A549 (cell line): ENCODE measurements at regions not wholly inside any gene's neighbourhood (a gene's known extent, or its start where the extent isn't known, plus 50 kb on each side); places are given as distances from the start of the nearest gene placed in this dataset.

Experiments used
- ATAC-seq, 2 experiments: fragments of 200-7000 bp in 1 of 2; fragments of >200 bp in 1 of 2; cut with Nextera tagmentation in 1 of 2; cut with Tn5 transposase in 1 of 2; 3 replicates each; pipeline versions ENCODE4 v1.8.0 to v1.9.1; 2018 to 2020; ENCODE audit warnings: mild to moderate bottlenecking in 1 of 2, moderate library complexity in 1 of 2
- CTCF ChIA-PET: fragments of 300-600 bp; sonication (Branson Sonifier 250); formaldehyde crosslinking; extraction: SDS; loops from one replicate; lab custom pipeline; 2021; ENCODE audit warnings: antibody characterized with exemption, inconsistent platforms; lab: Yijun Ruan, JAX
- POLR2A ChIA-PET: fragments of 350-600 bp; formaldehyde crosslinking; extraction: SDS; loops from one replicate; lab custom pipeline; 2021; ENCODE audit warnings: antibody characterized with exemption, inconsistent platforms; lab: Yijun Ruan, JAX
- DNase-seq, 2 experiments: peaks; one replicate each; pipeline versions ENCODE4 v3.0.0 to v3.0.0-alpha.2; 2011 to 2016; ENCODE audit warnings: low read depth in 1 of 2, low spot score in 1 of 2
- FAIRE-seq: peaks from 2 replicates; lab custom pipeline; 2011; peaks lifted over from hg19 to GRCh38; lab: Jason Lieb, UNC
- H3K27ac ChIP-seq, 2 experiments: fragments of >200 bp; sonication (Bioruptor Twin); formaldehyde crosslinking; 3 replicates each; pipeline ENCODE4 v1.5.1; 2016 to 2017
- H3K4me1 ChIP-seq: fragments of >200 bp; sonication (Bioruptor Twin); formaldehyde crosslinking; 3 replicates; pipeline ENCODE4 v1.6.1; 2016
- H3K4me2 ChIP-seq: fragments of >200 bp; sonication (Bioruptor Twin); formaldehyde crosslinking; 3 replicates; pipeline ENCODE4 v1.6.1; 2016
- H3K4me3 ChIP-seq: fragments of >200 bp; sonication (Bioruptor Twin); formaldehyde crosslinking; 3 replicates; pipeline ENCODE4 v1.5.1; 2016
- H3K9me3 ChIP-seq: fragments of >200 bp; sonication (Bioruptor Twin); formaldehyde crosslinking; 3 replicates; pipeline ENCODE4 v1.6.1; 2016
- BHLHE40 ChIP-seq: IDR thresholded peaks from 2 replicates; pipeline ENCODE4 v1.6.1; 2012; ENCODE audit warnings: low read depth, low read length, inconsistent platforms
- CEBPB ChIP-seq, 2 experiments: fragments of >200 bp in 1 of 2; sonication (Bioruptor Twin) in 1 of 2; formaldehyde crosslinking in 1 of 2; IDR thresholded peaks; 2 replicates each; pipeline ENCODE4 v1.6.1; 2012 to 2016
- ESRRA ChIP-seq: fragments of 150-350 bp; IDR thresholded peaks from 2 replicates; pipeline ENCODE4 v1.6.1; 2014; ENCODE audit warnings: mild to moderate bottlenecking, low read length, borderline replicate concordance
- FOSB ChIP-seq: fragments of 250-450 bp; sonication (Bioruptor Pico); IDR thresholded peaks from 2 replicates; pipeline ENCODE4 v1.5.0; 2020; ENCODE audit warnings: mild to moderate bottlenecking, moderate library complexity
- FOSL2 ChIP-seq, 2 experiments: fragments of 450-650 bp in 1 of 2; fragments of >200 bp in 1 of 2; sonication (Bioruptor Twin) in 1 of 2; formaldehyde crosslinking; IDR thresholded peaks; 2 replicates each; pipeline versions ENCODE4 v1.5.0 to v1.6.1; 2016 to 2020; ENCODE audit warnings: mild to moderate bottlenecking in 1 of 2, moderate library complexity in 1 of 2
- HOXA7 ChIP-seq: fragments of 250-450 bp; sonication (Bioruptor Pico); IDR thresholded peaks from 2 replicates; pipeline ENCODE4 v1.5.0; 2020; ENCODE audit warnings: mild to moderate bottlenecking, moderate library complexity
- JUN ChIP-seq, 2 experiments: fragments of >200 bp; sonication (Bioruptor Twin); formaldehyde crosslinking; IDR thresholded peaks; 2 replicates in 1 of 2; 3 replicates in 1 of 2; pipeline ENCODE4 v1.6.1; 2016 to 2017
- JUNB ChIP-seq: fragments of >200 bp; sonication (Bioruptor Twin); formaldehyde crosslinking; IDR thresholded peaks from 2 replicates; pipeline ENCODE4 v1.6.1; 2016
- MYC ChIP-seq: IDR thresholded peaks from 2 replicates; pipeline ENCODE4 v1.6.1; 2012; ENCODE audit warnings: mild to moderate bottlenecking, inconsistent platforms, low read length, improper control_type of control experiment, borderline replicate concordance
- NR3C1 ChIP-seq: fragments of >200 bp; sonication (Bioruptor Twin); formaldehyde crosslinking; IDR thresholded peaks from 3 replicates; pipeline ENCODE4 v1.6.1; 2017
- POLR2A ChIP-seq: IDR thresholded peaks from 2 replicates; pipeline ENCODE4 v1.6.1; 2012; ENCODE audit warnings: mild to moderate bottlenecking, low read length
- POLR2AphosphoS2 ChIP-seq: conservative IDR thresholded peaks from 2 replicates; pipeline ENCODE4 v1.6.1; 2012; ENCODE audit warnings: low read length, improper control_type of control experiment, inconsistent platforms
- RAD21 ChIP-seq, 2 experiments: fragments of >200 bp in 1 of 2; sonication (Bioruptor Twin) in 1 of 2; formaldehyde crosslinking in 1 of 2; IDR thresholded peaks in 1 of 2; conservative IDR thresholded peaks in 1 of 2; 2 replicates in 1 of 2; 3 replicates in 1 of 2; pipeline ENCODE4 v1.6.1; 2012 to 2018; ENCODE audit warnings: inconsistent platforms in 1 of 2
- RFX5 ChIP-seq: fragments of 450-650 bp; IDR thresholded peaks from 2 replicates; pipeline ENCODE4 v1.7.1; 2014; ENCODE audit warnings: antibody characterized with exemption, mild to moderate bottlenecking, moderate library complexity
- SMC3 ChIP-seq: fragments of >200 bp; sonication (Bioruptor Twin); formaldehyde crosslinking; IDR thresholded peaks from 3 replicates; pipeline ENCODE4 v1.6.1; 2018; ENCODE audit warnings: inconsistent platforms
- SREBF2 ChIP-seq: fragments of 450-650 bp; IDR thresholded peaks from 2 replicates; pipeline ENCODE4 v1.6.1; 2014; ENCODE audit warnings: mild to moderate bottlenecking, moderate library complexity
- TP53 ChIP-seq: fragments of 250-450 bp; sonication (Bioruptor Pico); IDR thresholded peaks from 2 replicates; pipeline ENCODE4 v1.5.0; 2021; ENCODE audit warnings: mild to moderate bottlenecking, moderate library complexity
- ZFP36 ChIP-seq: fragments of 450-650 bp; IDR thresholded peaks from 2 replicates; pipeline ENCODE4 v1.6.1; 2014; ENCODE audit warnings: borderline replicate concordance; ENCODE audit not compliant: partially characterized antibody
- ZNF302 ChIP-seq: fragments of 250-450 bp; sonication (Bioruptor Pico); IDR thresholded peaks from 2 replicates; pipeline ENCODE4 v1.9.0; 2021; ENCODE audit warnings: inconsistent platforms, mild to moderate bottlenecking, moderate library complexity
- WGBS: methylation state at CpG from one replicate; pipeline ENCODE4 v1.1.6; 2017; ENCODE audit errors: missing lambda C conversion rate; 5-methylcytosine and 5-hydroxymethylcytosine counted together
- TF ChIP-seq, protein P1 (sequence below): fragments of 200-600 bp; sonication (generic); IDR thresholded peaks from 2 replicates; pipeline ENCODE4 v1.6.1; 2016; ENCODE audit warnings: antibody characterized with exemption, mild to moderate bottlenecking, moderate library complexity
- TF ChIP-seq, protein P2 (sequence below): IDR thresholded peaks from 2 replicates; pipeline ENCODE4 v1.6.1; 2012; ENCODE audit warnings: low read depth, borderline replicate concordance
- TF ChIP-seq, protein P3 (sequence below): fragments of >200 bp; sonication (Bioruptor Twin); formaldehyde crosslinking; IDR thresholded peaks from 2 replicates; pipeline ENCODE4 v1.6.1; 2016
- TF ChIP-seq, protein P4 (sequence below): IDR thresholded peaks from 2 replicates; pipeline ENCODE4 v1.6.1; 2012

DNA sequence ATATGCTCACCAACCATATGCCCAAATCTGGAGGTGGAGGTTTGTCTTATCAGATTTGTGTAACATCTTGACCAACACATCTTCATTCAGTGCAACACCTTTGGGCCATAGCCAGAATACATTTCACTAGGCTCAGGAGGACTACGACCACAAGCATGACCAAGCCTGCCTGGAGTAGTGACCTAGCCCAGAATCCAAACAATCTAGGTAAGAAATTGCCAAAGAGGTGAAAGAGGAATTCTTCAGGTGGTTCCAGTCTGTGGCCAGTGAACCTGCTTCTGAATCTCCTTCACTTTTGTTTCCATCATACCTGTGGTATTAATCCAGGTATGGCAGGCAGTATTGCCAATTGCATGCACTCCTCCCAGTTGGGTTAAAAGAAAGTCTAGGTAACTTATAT, 112.8 kb upstream of the RAB18 start:
- CTCF ChIA-PET: no interaction called here
- H3K27ac ChIP-seq: no peak overlapping the region
- FAIRE-seq: no peak
- ATAC-seq: no peak
- TF ChIP-seq NR3C1 (no peak), ESRRA (no peak), ZFP36 (no peak), HOXA7 (no peak), SMC3 (no peak), BHLHE40 (no peak), RFX5 (no peak), MYC (no peak)
- TF ChIP-seq, protein P1, sequence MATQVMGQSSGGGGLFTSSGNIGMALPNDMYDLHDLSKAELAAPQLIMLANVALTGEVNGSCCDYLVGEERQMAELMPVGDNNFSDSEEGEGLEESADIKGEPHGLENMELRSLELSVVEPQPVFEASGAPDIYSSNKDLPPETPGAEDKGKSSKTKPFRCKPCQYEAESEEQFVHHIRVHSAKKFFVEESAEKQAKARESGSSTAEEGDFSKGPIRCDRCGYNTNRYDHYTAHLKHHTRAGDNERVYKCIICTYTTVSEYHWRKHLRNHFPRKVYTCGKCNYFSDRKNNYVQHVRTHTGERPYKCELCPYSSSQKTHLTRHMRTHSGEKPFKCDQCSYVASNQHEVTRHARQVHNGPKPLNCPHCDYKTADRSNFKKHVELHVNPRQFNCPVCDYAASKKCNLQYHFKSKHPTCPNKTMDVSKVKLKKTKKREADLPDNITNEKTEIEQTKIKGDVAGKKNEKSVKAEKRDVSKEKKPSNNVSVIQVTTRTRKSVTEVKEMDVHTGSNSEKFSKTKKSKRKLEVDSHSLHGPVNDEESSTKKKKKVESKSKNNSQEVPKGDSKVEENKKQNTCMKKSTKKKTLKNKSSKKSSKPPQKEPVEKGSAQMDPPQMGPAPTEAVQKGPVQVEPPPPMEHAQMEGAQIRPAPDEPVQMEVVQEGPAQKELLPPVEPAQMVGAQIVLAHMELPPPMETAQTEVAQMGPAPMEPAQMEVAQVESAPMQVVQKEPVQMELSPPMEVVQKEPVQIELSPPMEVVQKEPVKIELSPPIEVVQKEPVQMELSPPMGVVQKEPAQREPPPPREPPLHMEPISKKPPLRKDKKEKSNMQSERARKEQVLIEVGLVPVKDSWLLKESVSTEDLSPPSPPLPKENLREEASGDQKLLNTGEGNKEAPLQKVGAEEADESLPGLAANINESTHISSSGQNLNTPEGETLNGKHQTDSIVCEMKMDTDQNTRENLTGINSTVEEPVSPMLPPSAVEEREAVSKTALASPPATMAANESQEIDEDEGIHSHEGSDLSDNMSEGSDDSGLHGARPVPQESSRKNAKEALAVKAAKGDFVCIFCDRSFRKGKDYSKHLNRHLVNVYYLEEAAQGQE: no peak
- TF ChIP-seq, protein P2, sequence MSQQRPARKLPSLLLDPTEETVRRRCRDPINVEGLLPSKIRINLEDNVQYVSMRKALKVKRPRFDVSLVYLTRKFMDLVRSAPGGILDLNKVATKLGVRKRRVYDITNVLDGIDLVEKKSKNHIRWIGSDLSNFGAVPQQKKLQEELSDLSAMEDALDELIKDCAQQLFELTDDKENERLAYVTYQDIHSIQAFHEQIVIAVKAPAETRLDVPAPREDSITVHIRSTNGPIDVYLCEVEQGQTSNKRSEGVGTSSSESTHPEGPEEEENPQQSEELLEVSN: no peak
- TF ChIP-seq, protein P3, sequence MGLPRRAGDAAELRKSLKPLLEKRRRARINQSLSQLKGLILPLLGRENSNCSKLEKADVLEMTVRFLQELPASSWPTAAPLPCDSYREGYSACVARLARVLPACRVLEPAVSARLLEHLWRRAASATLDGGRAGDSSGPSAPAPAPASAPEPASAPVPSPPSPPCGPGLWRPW: no peak
- TF ChIP-seq, protein P4, sequence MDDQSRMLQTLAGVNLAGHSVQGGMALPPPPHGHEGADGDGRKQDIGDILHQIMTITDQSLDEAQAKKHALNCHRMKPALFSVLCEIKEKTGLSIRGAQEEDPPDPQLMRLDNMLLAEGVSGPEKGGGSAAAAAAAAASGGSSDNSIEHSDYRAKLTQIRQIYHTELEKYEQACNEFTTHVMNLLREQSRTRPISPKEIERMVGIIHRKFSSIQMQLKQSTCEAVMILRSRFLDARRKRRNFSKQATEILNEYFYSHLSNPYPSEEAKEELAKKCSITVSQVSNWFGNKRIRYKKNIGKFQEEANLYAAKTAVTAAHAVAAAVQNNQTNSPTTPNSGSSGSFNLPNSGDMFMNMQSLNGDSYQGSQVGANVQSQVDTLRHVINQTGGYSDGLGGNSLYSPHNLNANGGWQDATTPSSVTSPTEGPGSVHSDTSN: no peak
- H3K4me3 ChIP-seq: no peak overlapping the region
- no peaks in the 10 kb centered on the region for H3K4me1 ChIP-seq
- WGBS: 29% methylated on average over 1 of the region's 1 CpG
- no peak for DNase-seq
- POLR2A ChIA-PET: no interaction called here
- H3K9me3 ChIP-seq: peaks cover 13% of the 10 kb centered on the region; the same call in 2 of the 3 replicates
- H3K4me2 ChIP-seq: no peak overlapping the region

DNA sequence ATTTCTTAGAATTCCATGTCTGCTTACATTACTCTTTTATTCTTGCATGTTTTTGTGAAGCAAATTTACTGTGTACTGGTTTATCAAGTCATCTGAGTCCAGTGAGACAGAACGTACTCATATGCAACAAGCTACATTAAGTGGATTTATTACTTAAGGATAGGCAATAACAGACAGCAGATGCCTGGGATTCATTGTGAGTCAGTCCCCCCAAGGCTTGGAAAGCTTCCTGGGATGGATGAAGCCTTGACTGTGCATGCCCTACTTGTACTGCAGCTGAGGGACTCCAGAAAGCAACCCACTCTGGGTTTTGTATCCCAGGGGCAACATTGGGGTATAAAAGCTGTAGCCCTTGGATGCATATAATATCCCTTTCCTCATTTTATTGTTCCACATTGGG, 113.4 kb upstream of the RAB18 start:
- ATAC-seq: no peak
- no peak overlapping the region for H3K27ac ChIP-seq
- CTCF ChIA-PET: interaction anchor here (0.6 to 0.7 kb wide), 2 partner anchors 9 to 15 kb away, joined by 3 read pairs; no protein-coding TSS in a partner anchor
- no peak overlapping the region for H3K4me2 ChIP-seq
- DNase-seq: no peak
- FAIRE-seq: no peak
- WGBS: 0% methylated on average over 1 of the region's 1 CpG
- TF ChIP-seq ZNF302 (CRISPR knock-in tag): no peak
- no peak for TF ChIP-seq SREBF2
- no peak for TF ChIP-seq RFX5
- TF ChIP-seq FOSB (CRISPR knock-in tag): no peak
- POLR2A ChIA-PET: no interaction called here
- no peaks in the 10 kb centered on the region for H3K4me1 ChIP-seq
- H3K4me3 ChIP-seq: no peak overlapping the region
- peaks cover 13% of the 10 kb centered on the region; the same call in 2 of the 3 replicates for H3K9me3 ChIP-seq

DNA sequence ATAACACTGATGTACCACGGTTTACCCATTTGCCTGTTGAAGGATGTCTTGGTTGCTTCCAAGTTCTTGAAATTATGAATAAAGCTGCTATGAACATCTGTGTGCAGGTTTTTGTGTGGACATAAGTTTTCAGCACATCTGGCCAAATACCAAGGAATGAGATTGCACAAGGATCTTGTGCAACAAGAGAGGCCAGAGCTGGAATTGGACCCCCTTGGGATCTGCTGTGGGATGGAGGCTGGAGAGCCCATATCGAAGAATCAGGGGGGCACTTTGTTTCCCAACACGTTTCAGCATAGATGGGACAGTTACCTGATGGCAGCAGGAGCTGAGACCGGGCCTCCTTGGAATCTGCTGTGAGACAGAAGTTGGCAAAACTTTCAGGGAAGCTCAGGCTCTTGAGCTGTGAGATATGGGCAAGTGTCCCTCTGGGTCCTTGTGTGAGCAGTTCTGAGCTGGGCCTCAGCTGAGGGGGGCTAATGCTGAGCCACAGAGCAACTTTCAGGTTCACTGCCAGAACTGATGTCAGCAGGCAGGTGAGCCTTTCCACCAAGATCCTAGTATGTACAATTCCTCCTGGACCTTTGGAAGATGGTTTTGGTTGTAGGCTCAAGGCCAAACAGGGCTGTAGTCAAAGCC, 115.2 kb upstream of the RAB18 start:
- Histone ChIP-seq H3K9me3 (peaks cover 16% of the 10 kb centered on the region; the same call in 2 of the 3 replicates), H3K27ac (no peak overlapping the region), H3K4me1 (peaks cover 8% of the 10 kb centered on the region), H3K4me3 (no peak overlapping the region), H3K4me2 (no peak overlapping the region)
- no peak for TF ChIP-seq POLR2A
- TF ChIP-seq CEBPB (IDR thresholded peaks at IDR 0.05): no peak
- no peak for TF ChIP-seq ZFP36
- TF ChIP-seq, protein P2: no peak
- TF ChIP-seq FOSL2 (IDR thresholded peaks at IDR 0.05): no peak
- no peak for TF ChIP-seq FOSL2 (CRISPR knock-in tag; IDR thresholded peaks at IDR 0.05)
- no peak for TF ChIP-seq RAD21 (conservative IDR thresholded peaks at IDR 0.05 in 1 of 2, IDR thresholded peaks at IDR 0.05 in 1 of 2)
- TF ChIP-seq JUNB: no peak
- TF ChIP-seq POLR2AphosphoS2: no peak
- TF ChIP-seq JUN (IDR thresholded peaks at IDR 0.05): no peak
- TF ChIP-seq TP53 (CRISPR knock-in tag): no peak
- POLR2A ChIA-PET: no interaction called here
- no peak for FAIRE-seq
- 3% methylated on average over 4 of the region's 4 CpGs for WGBS
- CTCF ChIA-PET: interaction anchor here (0.9 to 3.8 kb wide), 2 partner anchors 8 to 16 kb away, joined by 3 to 13 read pairs; no protein-coding TSS in a partner anchor
- no peak for DNase-seq
- ATAC-seq: no peak
